K562 (cell line): ENCODE measurements at regions not wholly inside any gene's neighbourhood (a gene's known extent, or its start where the extent isn't known, plus 50 kb on each side); places are given as distances from the start of the nearest gene placed in this dataset.

Experiments
- ATAC-seq: fragments of 200-7000 bp; cut with Tn5 transposase; 3 replicates; pipeline ENCODE4 v1.9.1; 2020; ENCODE audit warnings: moderate library complexity
- BruUV-seq: library from RNA; stranded (reverse); fragments of 400-500 nt; replicated peaks from 2 replicates; lab custom pipeline; 2021; lab: Mats Ljungman, UMichigan
- CTCF ChIA-PET: fragments of 300-600 bp; formaldehyde crosslinking; extraction: SDS; loops from one replicate; lab custom pipeline; 2021; ENCODE audit warnings: low intra/inter-chr PET ratio; lab: Yijun Ruan, JAX
- POLR2A ChIA-PET: fragments of 300-600, 350-650 bp; sonication (Branson Sonifier 250); formaldehyde crosslinking; extraction: SDS; loops from one replicate; lab custom pipeline; 2021; ENCODE audit warnings: antibody characterized with exemption, inconsistent platforms; lab: Yijun Ruan, JAX
- DNase-seq, 4 experiments: peaks; one replicate each; pipeline versions ENCODE4 v3.0.0 to v3.0.0-alpha.2; 2011 to 2018; ENCODE audit warnings: low spot score in 3 of 4, mixed read lengths in 3 of 4; ENCODE audit errors: extremely low read depth in 1 of 4
- FAIRE-seq: peaks from 2 replicates; lab custom pipeline; 2011; peaks lifted over from hg19 to GRCh38; lab: Jason Lieb, UNC
- H2AFZ ChIP-seq: 2 replicates; pipeline ENCODE4 v1.6.0; 2011; ENCODE audit warnings: low read depth, low read length, control low read depth, inconsistent platforms
- H3K27ac ChIP-seq: fragments of 200-600 bp; 3 replicates; pipeline ENCODE4 v1.8.0; 2011; ENCODE audit warnings: low read depth, mild to moderate bottlenecking, control low read depth, inconsistent platforms, low read length, moderate library complexity, mixed read lengths; ENCODE audit errors: extremely low read depth
- H3K27me3 ChIP-seq, 2 experiments: fragments of 300-600 bp in 1 of 2; 2 replicates in 1 of 2; 3 replicates in 1 of 2; pipeline versions ENCODE4 v1.6.0 to v1.8.0; 2011; ENCODE audit warnings: inconsistent platforms in 2 of 2, low read length in 2 of 2, mild to moderate bottlenecking in 1 of 2, mixed read lengths in 1 of 2, moderate library complexity in 1 of 2; ENCODE audit not compliant: control insufficient read depth in 2 of 2, insufficient read depth in 2 of 2
- H3K36me3 ChIP-seq: fragments of 300-600 bp; 3 replicates; pipeline ENCODE4 v1.8.0; 2011; ENCODE audit warnings: mild to moderate bottlenecking, low read length, inconsistent platforms; ENCODE audit not compliant: control insufficient read depth, insufficient read depth
- H3K4me1 ChIP-seq, 2 experiments: fragments of 200-600 bp in 1 of 2; replicated peaks in 1 of 2; 2 replicates in 1 of 2; 3 replicates in 1 of 2; pipeline versions ENCODE4 v1.5.1 to v1.8.0; 2011; ENCODE audit warnings: inconsistent platforms in 2 of 2, low read length in 2 of 2, mild to moderate bottlenecking in 1 of 2, mixed read lengths in 1 of 2, moderate library complexity in 1 of 2; ENCODE audit not compliant: control insufficient read depth in 2 of 2, insufficient read depth in 2 of 2
- H3K4me2 ChIP-seq: 2 replicates; pipeline ENCODE4 v1.6.1; 2011; ENCODE audit warnings: low read length, control low read depth, inconsistent platforms, mixed read lengths; ENCODE audit not compliant: insufficient read depth
- H3K4me3 ChIP-seq: fragments of 200-600 bp; sonication (generic), shearing (Covaris generic); 2 replicates; pipeline ENCODE4 v1.5.1; 2016; ENCODE audit warnings: control low read depth, inconsistent platforms
- H3K79me2 ChIP-seq: fragments of 200-600 bp; 3 replicates; pipeline ENCODE4 v1.8.0; 2011; ENCODE audit warnings: low read length, inconsistent platforms; ENCODE audit not compliant: control insufficient read depth, insufficient read depth
- H3K9ac ChIP-seq, 2 experiments: 2 replicates each; pipeline versions ENCODE4 v1.6.0 to v1.6.1; 2011; ENCODE audit warnings: low read depth in 2 of 2, low read length in 2 of 2, control low read depth in 1 of 2, inconsistent platforms in 1 of 2, mild to moderate bottlenecking in 1 of 2, mixed read lengths in 1 of 2; ENCODE audit not compliant: insufficient read depth in 1 of 2
- H3K9me1 ChIP-seq: one replicate; pipeline ENCODE4 v1.6.0; 2011; ENCODE audit warnings: inconsistent platforms, mild to moderate bottlenecking, low read length, moderate library complexity; ENCODE audit not compliant: control insufficient read depth, insufficient read depth
- H3K9me3 ChIP-seq: replicated peaks from 2 replicates; pipeline ENCODE4 v1.5.1; 2011; ENCODE audit warnings: low read depth, low read length, inconsistent platforms; ENCODE audit not compliant: control insufficient read depth, insufficient read depth
- H4K20me1 ChIP-seq: replicated peaks from 2 replicates; pipeline ENCODE4 v1.6.1; 2011; ENCODE audit warnings: low read length, inconsistent platforms, mixed read lengths; ENCODE audit not compliant: control insufficient read depth, insufficient read depth
- ASH1L ChIP-seq: fragments of 450-650 bp; IDR thresholded peaks from 2 replicates; pipeline ENCODE4 v1.6.1; 2018; ENCODE audit warnings: borderline replicate concordance, mild to moderate bottlenecking, low read depth; ENCODE audit not compliant: partially characterized antibody
- FOXA1 ChIP-seq: fragments of 450-650 bp; IDR thresholded peaks from 2 replicates; pipeline ENCODE4 v1.6.1; 2016; ENCODE audit warnings: mild to moderate bottlenecking, borderline replicate concordance
- GATA2 ChIP-seq: sonication (generic); formaldehyde crosslinking; IDR thresholded peaks from 2 replicates; pipeline ENCODE4 v1.4.0; 2020; ENCODE audit warnings: mild to moderate bottlenecking, missing genetic modification reagents
- NFYB ChIP-seq: IDR thresholded peaks from 2 replicates; pipeline ENCODE4 v1.6.1; 2011; ENCODE audit warnings: mild to moderate bottlenecking, moderate library complexity; ENCODE audit not compliant: insufficient read length; ENCODE audit errors: extremely low read depth
- YBX1 ChIP-seq: fragments of 450-650 bp; IDR thresholded peaks from 2 replicates; pipeline ENCODE4 v1.7.1; 2016; ENCODE audit warnings: mild to moderate bottlenecking
- ZNF263 ChIP-seq: sonication (generic); formaldehyde crosslinking; IDR thresholded peaks from 2 replicates; pipeline ENCODE4 v1.8.0; 2022; ENCODE audit warnings: mild to moderate bottlenecking, missing genetic modification reagents, borderline replicate concordance
- WGBS: fragments of 100-300 bp; shearing (Covaris generic); methylation state at CpG from one replicate; pipeline ENCODE4 v1.1.6; 2016; ENCODE audit warnings: low coverage, mixed read lengths; ENCODE audit not compliant: insufficient coverage; ENCODE audit errors: missing lambda C conversion rate; 5-methylcytosine and 5-hydroxymethylcytosine counted together
- in situ Hi-C: fragments of 300-500 bp; cut with MboI; formaldehyde crosslinking; loops from 4 replicates; pipeline ENCODE4 v1.15.0; 2018; ENCODE audit warnings: inconsistent platforms, mixed read lengths
- intact Hi-C: fragments of 100-400 bp; cut with micrococcal nuclease; formaldehyde crosslinking; loops from 2 replicates; pipeline ENCODE4 v1.14.2; 2022
- TF ChIP-seq, protein P1 (sequence below): fragments of 200-800 bp; sonication (Bioruptor generic); IDR thresholded peaks from 2 replicates; pipeline ENCODE4 v1.6.1; 2017; ENCODE audit warnings: missing genetic modification characterization, missing compliant biosample characterization
- TF ChIP-seq, protein P2 (sequence below), 2 experiments: fragments of 450-650 bp; conservative IDR thresholded peaks; 2 replicates each; pipeline ENCODE4 v1.6.1; 2017; ENCODE audit warnings: mild to moderate bottlenecking in 2 of 2, moderate library complexity in 2 of 2
- TF ChIP-seq, protein P3 (sequence below): fragments of 250-450 bp; sonication (Bioruptor Pico); IDR thresholded peaks from 2 replicates; pipeline ENCODE4 v1.8.0; 2021; ENCODE audit warnings: moderate library complexity, mild to moderate bottlenecking, inconsistent platforms
- TF ChIP-seq, protein P4 (sequence below): fragments of 450-650 bp; IDR thresholded peaks from 2 replicates; pipeline ENCODE4 v1.6.1; 2014; ENCODE audit warnings: low read depth, mild to moderate bottlenecking, moderate library complexity, borderline replicate concordance

DNA sequence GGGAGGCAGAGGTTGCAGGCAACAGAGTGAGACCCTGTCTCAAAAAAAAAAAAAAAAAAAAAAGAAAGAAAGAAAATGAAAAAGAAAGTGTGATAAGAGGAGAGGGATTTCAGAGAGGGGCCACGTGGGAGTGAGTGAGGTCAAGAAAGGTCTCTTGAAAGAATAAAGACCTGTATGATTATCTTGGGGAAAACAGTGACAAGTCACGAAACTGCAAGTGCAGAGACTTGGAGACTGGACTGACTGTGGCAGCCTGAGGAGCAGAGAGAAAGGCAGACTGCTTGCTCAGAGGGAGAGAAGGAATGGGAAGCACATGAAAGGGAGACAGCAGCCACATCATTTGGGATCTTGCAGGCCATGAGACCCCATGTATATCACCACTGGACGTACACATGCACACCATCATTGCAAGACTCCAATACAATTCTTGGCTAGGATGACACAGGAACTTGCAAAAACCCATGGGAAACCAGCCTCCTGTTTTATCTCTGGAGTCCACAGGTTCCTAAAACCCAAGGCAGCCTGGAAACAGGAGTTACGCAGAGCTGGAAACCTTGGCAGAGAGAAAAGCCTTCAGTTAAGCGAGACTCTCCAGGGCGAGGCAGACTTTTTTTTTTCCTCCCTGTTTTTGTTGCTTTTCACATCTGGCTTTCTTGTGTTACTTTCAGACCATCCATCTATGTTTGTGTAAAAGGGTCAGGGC lies 207.0 kb upstream of the TBL1X start:
- H3K27me3 ChIP-seq: peaks cover 0 to 11% of the 10 kb centered on the region in 2 experiments; a peak in 2 of 5 replicates
- H3K79me2 ChIP-seq: no peaks in the 10 kb centered on the region
- ChIA-PET CTCF (no interaction called here), POLR2A (interaction anchor here (0.6 kb wide), 1 partner anchor 40 kb away, joined by 3 read pairs; no protein-coding TSS in a partner anchor)
- no peaks in the 10 kb centered on the region for H3K4me1 ChIP-seq
- no peak overlapping the region for H3K27ac ChIP-seq
- H3K36me3 ChIP-seq: no peaks in the 10 kb centered on the region
- WGBS: 3% methylated on average over 6 of the region's 6 CpGs
- ATAC-seq (no peak), FAIRE-seq (no peak), DNase-seq (no peak)
- H3K4me2 ChIP-seq: no peak overlapping the region
- intact Hi-C loops: no loop called here
- no peak overlapping the region for H3K9ac ChIP-seq
- in situ Hi-C loops: no loop called here
- no TSS peak for BruUV-seq
- H3K9me3 ChIP-seq: no peaks in the 10 kb centered on the region
- H3K4me3 ChIP-seq: no peak overlapping the region
- TF ChIP-seq FOXA1: no peak
- TF ChIP-seq ZNF263: no peak
- TF ChIP-seq, protein P1, sequence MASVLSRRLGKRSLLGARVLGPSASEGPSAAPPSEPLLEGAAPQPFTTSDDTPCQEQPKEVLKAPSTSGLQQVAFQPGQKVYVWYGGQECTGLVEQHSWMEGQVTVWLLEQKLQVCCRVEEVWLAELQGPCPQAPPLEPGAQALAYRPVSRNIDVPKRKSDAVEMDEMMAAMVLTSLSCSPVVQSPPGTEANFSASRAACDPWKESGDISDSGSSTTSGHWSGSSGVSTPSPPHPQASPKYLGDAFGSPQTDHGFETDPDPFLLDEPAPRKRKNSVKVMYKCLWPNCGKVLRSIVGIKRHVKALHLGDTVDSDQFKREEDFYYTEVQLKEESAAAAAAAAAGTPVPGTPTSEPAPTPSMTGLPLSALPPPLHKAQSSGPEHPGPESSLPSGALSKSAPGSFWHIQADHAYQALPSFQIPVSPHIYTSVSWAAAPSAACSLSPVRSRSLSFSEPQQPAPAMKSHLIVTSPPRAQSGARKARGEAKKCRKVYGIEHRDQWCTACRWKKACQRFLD: no peak
- TF ChIP-seq, protein P2, sequence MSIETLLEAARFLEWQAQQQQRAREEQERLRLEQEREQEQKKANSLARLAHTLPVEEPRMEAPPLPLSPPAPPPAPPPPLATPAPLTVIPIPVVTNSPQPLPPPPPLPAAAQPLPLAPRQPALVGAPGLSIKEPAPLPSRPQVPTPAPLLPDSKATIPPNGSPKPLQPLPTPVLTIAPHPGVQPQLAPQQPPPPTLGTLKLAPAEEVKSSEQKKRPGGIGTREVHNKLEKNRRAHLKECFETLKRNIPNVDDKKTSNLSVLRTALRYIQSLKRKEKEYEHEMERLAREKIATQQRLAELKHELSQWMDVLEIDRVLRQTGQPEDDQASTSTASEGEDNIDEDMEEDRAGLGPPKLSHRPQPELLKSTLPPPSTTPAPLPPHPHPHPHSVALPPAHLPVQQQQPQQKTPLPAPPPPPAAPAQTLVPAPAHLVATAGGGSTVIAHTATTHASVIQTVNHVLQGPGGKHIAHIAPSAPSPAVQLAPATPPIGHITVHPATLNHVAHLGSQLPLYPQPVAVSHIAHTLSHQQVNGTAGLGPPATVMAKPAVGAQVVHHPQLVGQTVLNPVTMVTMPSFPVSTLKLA (conservative IDR thresholded peaks at IDR 0.05): no peak
- TF ChIP-seq, protein P3, sequence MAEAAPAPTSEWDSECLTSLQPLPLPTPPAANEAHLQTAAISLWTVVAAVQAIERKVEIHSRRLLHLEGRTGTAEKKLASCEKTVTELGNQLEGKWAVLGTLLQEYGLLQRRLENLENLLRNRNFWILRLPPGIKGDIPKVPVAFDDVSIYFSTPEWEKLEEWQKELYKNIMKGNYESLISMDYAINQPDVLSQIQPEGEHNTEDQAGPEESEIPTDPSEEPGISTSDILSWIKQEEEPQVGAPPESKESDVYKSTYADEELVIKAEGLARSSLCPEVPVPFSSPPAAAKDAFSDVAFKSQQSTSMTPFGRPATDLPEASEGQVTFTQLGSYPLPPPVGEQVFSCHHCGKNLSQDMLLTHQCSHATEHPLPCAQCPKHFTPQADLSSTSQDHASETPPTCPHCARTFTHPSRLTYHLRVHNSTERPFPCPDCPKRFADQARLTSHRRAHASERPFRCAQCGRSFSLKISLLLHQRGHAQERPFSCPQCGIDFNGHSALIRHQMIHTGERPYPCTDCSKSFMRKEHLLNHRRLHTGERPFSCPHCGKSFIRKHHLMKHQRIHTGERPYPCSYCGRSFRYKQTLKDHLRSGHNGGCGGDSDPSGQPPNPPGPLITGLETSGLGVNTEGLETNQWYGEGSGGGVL (CRISPR knock-in tag): no peak
- no peak for TF ChIP-seq GATA2 (CRISPR knock-in tag)
- no peak for TF ChIP-seq YBX1
- no peak for TF ChIP-seq NFYB
- TF ChIP-seq, protein P4, sequence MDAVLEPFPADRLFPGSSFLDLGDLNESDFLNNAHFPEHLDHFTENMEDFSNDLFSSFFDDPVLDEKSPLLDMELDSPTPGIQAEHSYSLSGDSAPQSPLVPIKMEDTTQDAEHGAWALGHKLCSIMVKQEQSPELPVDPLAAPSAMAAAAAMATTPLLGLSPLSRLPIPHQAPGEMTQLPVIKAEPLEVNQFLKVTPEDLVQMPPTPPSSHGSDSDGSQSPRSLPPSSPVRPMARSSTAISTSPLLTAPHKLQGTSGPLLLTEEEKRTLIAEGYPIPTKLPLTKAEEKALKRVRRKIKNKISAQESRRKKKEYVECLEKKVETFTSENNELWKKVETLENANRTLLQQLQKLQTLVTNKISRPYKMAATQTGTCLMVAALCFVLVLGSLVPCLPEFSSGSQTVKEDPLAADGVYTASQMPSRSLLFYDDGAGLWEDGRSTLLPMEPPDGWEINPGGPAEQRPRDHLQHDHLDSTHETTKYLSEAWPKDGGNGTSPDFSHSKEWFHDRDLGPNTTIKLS: no peak
- no peak for TF ChIP-seq ASH1L
- H3K9me1 ChIP-seq: no peaks in the 10 kb centered on the region
- no peak overlapping the region for H2AFZ ChIP-seq
- H4K20me1 ChIP-seq: no peaks in the 10 kb centered on the region
